ENCODE measurements at regions not wholly inside any gene's neighbourhood (a gene's known extent, or its start where the extent isn't known, plus 50 kb on each side); places are given as distances from the start of the nearest gene placed in this dataset.
"Not testable (repeated sequence)": the region's sequence is repeated elsewhere in the genome, so short reads cannot be mapped to it uniquely, and the experiment has no call there.

GRCh38 chr2:150669492-150669891, 182.0 kb upstream of the RND3 start:
- no peak for FAIRE-seq
- Histone ChIP-seq H3K27me3 (no peaks in the 10 kb centered on the region), H3K4me1 (no peaks in the 10 kb centered on the region), H3K4me3 (no peak overlapping the region), H3K36me3 (no peaks in the 10 kb centered on the region), H3K27ac (no peak overlapping the region), H3K9me3 (no peaks in the 10 kb centered on the region)
- 81 to 90% methylated on average over 3 of the region's 3 CpGs for WGBS, 2 donors
- ATAC-seq = no peak
- DNase-seq = no peak
- TF ChIP-seq, protein P1, sequence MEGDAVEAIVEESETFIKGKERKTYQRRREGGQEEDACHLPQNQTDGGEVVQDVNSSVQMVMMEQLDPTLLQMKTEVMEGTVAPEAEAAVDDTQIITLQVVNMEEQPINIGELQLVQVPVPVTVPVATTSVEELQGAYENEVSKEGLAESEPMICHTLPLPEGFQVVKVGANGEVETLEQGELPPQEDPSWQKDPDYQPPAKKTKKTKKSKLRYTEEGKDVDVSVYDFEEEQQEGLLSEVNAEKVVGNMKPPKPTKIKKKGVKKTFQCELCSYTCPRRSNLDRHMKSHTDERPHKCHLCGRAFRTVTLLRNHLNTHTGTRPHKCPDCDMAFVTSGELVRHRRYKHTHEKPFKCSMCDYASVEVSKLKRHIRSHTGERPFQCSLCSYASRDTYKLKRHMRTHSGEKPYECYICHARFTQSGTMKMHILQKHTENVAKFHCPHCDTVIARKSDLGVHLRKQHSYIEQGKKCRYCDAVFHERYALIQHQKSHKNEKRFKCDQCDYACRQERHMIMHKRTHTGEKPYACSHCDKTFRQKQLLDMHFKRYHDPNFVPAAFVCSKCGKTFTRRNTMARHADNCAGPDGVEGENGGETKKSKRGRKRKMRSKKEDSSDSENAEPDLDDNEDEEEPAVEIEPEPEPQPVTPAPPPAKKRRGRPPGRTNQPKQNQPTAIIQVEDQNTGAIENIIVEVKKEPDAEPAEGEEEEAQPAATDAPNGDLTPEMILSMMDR (IDR thresholded peaks at IDR 0.05) = no peak
- intact Hi-C loops (cut with DNase I) = no loop called here

DNA sequence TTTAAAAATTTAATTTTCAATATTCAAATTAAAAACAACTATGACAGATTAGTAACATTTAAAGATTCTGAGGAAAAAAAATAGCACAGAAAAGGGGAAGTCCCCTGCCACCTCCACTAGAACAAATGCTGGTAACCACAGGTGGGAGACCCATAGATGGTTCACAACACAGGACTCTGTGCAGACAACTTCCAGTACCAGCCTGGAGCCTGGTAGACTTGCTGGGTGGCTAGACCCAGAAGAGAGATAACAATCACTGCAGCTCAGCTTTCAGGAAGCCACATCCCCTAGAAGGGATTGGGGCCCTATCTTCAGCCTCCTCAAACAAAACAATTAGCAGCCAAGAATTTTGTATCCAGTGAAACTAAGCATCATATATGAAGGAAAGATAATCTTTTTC, 179.6 kb upstream of the RND3 start:
- H3K27ac ChIP-seq; H3K4me3 ChIP-seq; H3K4me1 ChIP-seq; H3K36me3 ChIP-seq; DNase-seq; ATAC-seq; FAIRE-seq; H3K9me3 ChIP-seq; H3K27me3 ChIP-seq; intact Hi-C loops (cut with DNase I): not testable (repeated sequence)

DNA sequence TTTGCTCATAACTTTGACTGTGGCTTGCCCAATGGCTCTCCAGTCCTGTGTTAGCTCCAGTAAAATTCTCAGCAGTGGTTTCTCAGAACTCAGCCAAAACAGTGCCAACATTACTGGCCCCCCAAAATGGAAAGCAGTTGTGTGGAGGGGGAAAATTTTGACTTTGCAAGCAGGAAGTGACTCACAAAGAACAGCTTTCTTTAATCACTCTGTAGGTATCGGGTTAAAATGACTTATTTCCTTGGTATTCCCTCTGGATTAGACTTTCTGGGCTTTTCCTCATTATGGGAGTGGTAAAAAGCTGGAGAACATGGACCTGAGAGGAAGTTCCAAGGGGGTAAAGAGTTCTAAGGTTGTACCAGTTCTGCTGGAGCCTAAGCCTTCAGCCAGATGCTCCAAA, 175.7 kb upstream of the RND3 start:
- Histone ChIP-seq H3K4me3 (no peak overlapping the region), H3K36me3 (no peaks in the 10 kb centered on the region), H3K4me1 (no peaks in the 10 kb centered on the region), H3K27ac (no peak overlapping the region), H3K9me3 (no peaks in the 10 kb centered on the region), H3K27me3 (no peaks in the 10 kb centered on the region)
- TF ChIP-seq, protein P1 (IDR thresholded peaks at IDR 0.05) = no peak
- 57 to 63% methylated on average over 1 of the region's 1 CpG for WGBS, 2 donors
- FAIRE-seq (no peak), ATAC-seq (no peak), DNase-seq (no peak)
- intact Hi-C loops (cut with DNase I) = no loop called here

DNA sequence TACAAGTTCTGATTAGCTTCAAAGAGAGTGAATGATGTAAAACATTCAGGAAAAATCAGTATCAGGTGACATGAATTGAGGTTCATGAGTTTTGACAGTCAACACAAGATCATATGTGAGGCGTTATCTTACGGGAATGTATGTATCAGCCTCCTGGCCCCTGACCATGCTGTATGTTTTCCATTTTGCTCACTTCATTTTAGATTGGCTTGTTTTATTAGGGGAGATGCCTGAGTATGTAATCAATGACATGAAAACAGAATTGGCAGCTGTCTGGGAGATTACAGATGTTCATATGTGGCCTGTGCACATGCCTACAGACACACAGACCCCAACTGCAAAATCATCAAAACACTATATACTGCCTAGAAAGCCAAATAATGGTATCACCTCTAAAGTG, 168.5 kb upstream of the RND3 start:
- H3K9me3 ChIP-seq = no peaks in the 10 kb centered on the region
- no peaks in the 10 kb centered on the region for H3K27me3 ChIP-seq
- H3K36me3 ChIP-seq = no peaks in the 10 kb centered on the region
- ATAC-seq (no peak), FAIRE-seq (no peak), DNase-seq (no peak)
- WGBS, 2 donors = 92 to 93% methylated on average over 2 of the region's 2 CpGs
- H3K4me3 ChIP-seq = no peak overlapping the region
- TF ChIP-seq, protein P1 (IDR thresholded peaks at IDR 0.05) = no peak
- H3K4me1 ChIP-seq = no peaks in the 10 kb centered on the region
- intact Hi-C loops (cut with DNase I) = no loop called here
- H3K27ac ChIP-seq = no peak overlapping the region

- TF ChIP-seq, protein P1 (IDR thresholded peaks at IDR 0.05) = no peak
- no peaks in the 10 kb centered on the region for H3K9me3 ChIP-seq
- no peaks in the 10 kb centered on the region for H3K4me1 ChIP-seq
- intact Hi-C loops (cut with DNase I) = no loop called here
- H3K27ac ChIP-seq = no peak overlapping the region
- no peak for ATAC-seq
- FAIRE-seq = no peak
- H3K36me3 ChIP-seq = no peaks in the 10 kb centered on the region
- 56 to 57% methylated on average over 1 of the region's 1 CpG for WGBS, 2 donors
- no peak overlapping the region for H3K4me3 ChIP-seq
- no peaks in the 10 kb centered on the region for H3K27me3 ChIP-seq
- no peak for DNase-seq
Observed at GRCh38 chr2:150653351-150653750, 165.9 kb upstream of the RND3 start.

DNA sequence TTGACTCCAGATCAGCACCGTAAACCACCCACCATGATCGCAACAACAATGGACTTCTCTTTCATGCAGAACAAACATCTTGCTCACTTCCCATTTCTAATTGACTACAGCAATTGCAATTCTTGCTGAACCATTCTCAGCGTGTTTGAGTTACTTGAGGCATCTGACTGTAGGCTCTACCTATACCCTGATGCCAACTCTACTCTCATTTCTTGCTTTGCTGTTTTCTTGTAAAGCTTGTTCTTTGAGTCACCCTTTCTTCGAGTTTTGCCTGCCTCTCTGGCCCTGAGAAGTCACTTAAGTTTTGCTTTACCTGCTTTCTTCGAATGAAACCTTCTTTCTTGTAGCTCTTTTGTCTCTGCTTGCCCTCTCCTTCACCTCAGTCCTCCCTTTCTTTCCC, 160.5 kb upstream of the RND3 start:
- Histone ChIP-seq H3K27ac (no peak overlapping the region), H3K4me3 (no peak overlapping the region), H3K36me3 (no peaks in the 10 kb centered on the region), H3K4me1 (no peaks in the 10 kb centered on the region), H3K27me3 (peaks cover 0 to 3% (median 0%) of the 10 kb centered on the region in 4 donors), H3K9me3 (no peaks in the 10 kb centered on the region)
- DNase-seq (no peak), ATAC-seq (no peak), FAIRE-seq (no peak)
- 68 to 74% methylated on average over 5 of the region's 5 CpGs for WGBS, 2 donors
- intact Hi-C loops (cut with DNase I) = no loop called here
- TF ChIP-seq, protein P1 (IDR thresholded peaks at IDR 0.05) = no peak
